Peyer's patch (tissue), 4 donors: ENCODE measurements at regions not wholly inside any gene's neighbourhood (a gene's known extent, or its start where the extent isn't known, plus 50 kb on each side); places are given as distances from the start of the nearest gene placed in this dataset.
"Not testable (repeated sequence)": the region's sequence is repeated elsewhere in the genome, so short reads cannot be mapped to it uniquely, and the experiment has no call there.

Experiments used
- CTCF ChIP-seq, 6 experiments: fragments of 450-650 bp in 4 of 6; fragments of 200-600 bp in 2 of 6; sonication (generic) in 1 of 6; IDR thresholded peaks; one replicate each; pipeline ENCODE4 v1.5.1; 2017 to 2019; ENCODE audit warnings: antibody characterized with exemption in 6 of 6, mild to moderate bottlenecking in 3 of 6, moderate library complexity in 1 of 6
- POLR2A ChIP-seq, 2 donors: fragments of 450-650 bp; IDR thresholded peaks; one replicate each; pipeline ENCODE4 v1.5.1; 2017; ENCODE audit warnings: antibody characterized with exemption in 2 of 2, mild to moderate bottlenecking in 2 of 2, moderate library complexity in 2 of 2

- not testable (repeated sequence) for TF ChIP-seq CTCF, POLR2A (IDR thresholded peaks at IDR 0.05)
Measured at GRCh38 chr3:15941457-15941856, 143.7 kb upstream of the ANKRD28 start.
